NCI-H1417 (cell line): ENCODE measurements at regions not wholly inside any gene's neighbourhood (a gene's known extent, or its start where the extent isn't known, plus 50 kb on each side); places are given as distances from the start of the nearest gene placed in this dataset.

Source experiments
- DNase-seq, 3 experiments: peaks; one replicate each; lab custom pipeline; 2025; lab: John Stamatoyannopoulos, UW

DNA sequence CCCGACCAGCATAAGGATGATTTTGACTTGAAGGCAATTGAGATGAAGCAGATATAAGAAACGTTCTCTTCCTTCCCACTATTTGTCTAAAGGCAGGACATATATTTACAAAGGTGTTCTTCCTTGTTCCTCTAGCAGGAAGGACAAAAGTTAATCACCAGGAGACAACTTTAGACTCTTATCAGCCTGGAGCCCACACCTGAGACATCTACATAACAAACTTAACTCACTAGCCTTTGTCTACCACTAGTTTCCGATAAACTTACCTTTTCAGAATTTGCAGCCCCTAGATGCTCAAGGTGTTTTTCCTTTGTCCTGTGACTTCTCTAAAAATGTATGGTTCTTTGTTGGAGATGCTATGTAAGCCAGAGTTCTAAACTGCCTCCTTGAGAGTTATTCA is 1047.8 kb upstream of the NXPH2 start:
- no peak for DNase-seq

DNA sequence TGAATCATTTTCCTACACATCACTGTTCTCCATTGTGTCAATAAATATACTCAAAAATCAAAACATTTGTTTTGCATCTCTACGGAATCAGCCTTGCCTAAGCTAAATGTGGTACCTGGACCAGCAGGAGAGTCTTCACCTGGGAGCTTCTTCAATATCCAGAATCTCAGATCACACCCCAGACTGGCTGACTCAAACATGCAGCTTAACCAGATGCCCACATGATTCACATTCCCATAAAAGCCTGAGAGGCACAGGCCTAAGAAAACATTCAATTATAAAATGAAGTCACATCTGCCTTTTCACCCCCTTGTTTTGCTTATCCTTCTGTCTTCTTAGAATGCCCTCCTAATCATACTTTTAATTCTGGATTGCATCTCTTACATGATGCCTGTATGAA is 1045.5 kb upstream of the NXPH2 start:
- no peak for DNase-seq

- DNase-seq, result no peak
These were observed 1039.1 kb upstream of the NXPH2 start for GRCh38 chr2:139819273-139819796.

- DNase-seq, result no peak
These were observed 1034.3 kb upstream of the NXPH2 start for GRCh38 chr2:139814458-139814857.

- DNase-seq, result no peak
These were observed 1033.2 kb upstream of the NXPH2 start for GRCh38 chr2:139813340-139813739.

DNA sequence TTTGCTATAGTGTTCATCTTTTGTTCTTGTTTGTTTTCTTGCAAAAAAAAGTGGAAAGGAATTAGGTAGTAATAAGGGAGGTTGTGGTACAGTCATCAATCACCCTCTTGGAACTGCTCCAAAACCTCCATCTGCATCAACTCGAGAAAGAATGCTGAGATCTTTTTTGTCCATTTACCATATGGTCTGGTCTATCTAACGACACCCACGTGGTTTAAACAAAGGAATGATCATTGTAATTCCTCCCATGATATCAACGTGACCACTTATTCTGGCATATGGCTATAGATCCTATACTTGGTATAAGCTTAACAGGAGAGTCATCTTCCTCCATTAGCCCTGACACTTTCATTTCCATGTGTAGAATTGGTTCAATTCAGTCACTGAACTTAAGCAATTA is 1025.3 kb upstream of the NXPH2 start:
- peak in 2 of 3 experiments; percentile 40 to 88 for DNase-seq

- DNase-seq, result no peak
These were observed 1018.2 kb upstream of the NXPH2 start for GRCh38 chr2:139798391-139798790.

DNA sequence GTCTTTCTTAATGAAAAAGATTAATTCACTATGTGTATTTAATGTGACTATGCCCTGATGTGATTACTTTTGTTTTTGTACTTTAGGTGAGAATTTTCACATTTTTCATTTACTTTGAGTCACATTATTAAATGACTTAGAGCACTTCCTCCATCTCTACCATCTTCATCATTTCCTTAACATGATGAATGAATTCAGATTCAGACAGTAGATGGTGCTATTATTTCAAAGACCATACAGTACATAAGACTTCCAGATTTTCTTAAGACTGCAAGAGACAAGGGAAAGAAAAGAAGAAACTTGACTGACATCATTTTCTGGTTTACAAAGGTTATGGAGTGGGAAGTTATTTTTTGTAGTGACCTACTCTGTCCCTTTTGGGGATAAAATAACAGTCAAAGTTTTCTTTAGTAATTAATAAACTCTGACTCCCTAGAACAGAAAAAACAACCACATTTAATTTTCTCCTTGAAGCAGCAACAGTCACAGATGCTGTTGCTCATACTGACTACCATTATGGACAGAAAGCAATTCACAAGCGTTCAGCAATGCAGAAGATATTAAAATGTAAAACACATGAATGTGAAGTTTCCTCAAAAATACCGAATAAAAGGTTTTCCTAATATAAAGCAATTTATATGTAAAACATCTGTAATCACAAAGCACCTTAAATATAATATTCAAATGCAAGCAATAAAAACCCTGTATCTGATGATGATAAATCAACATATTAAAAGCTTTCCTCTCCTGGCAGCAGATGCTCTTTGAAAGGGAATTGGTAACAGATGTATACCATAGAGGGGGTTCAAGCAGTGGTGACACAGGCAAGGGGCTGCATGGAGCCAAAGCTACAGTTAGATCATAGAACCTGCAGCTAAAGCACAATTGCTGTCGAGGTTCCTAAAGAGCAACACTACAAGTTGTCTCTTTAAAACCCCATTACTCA is 1010.9 kb upstream of the NXPH2 start:
- DNase-seq, result peak in 2 of 3 experiments; percentile 14 to 69

GRCh38 chr2:139790136-139790535 is 1009.9 kb upstream of the NXPH2 start:
- no peak for DNase-seq

GRCh38 chr2:139778732-139779131 is 998.5 kb upstream of the NXPH2 start:
- no peak for DNase-seq

- DNase-seq, result peak in 1 of 3 experiments; percentile 43
These were observed 993.6 kb upstream of the NXPH2 start for GRCh38 chr2:139773720-139774277.

DNA sequence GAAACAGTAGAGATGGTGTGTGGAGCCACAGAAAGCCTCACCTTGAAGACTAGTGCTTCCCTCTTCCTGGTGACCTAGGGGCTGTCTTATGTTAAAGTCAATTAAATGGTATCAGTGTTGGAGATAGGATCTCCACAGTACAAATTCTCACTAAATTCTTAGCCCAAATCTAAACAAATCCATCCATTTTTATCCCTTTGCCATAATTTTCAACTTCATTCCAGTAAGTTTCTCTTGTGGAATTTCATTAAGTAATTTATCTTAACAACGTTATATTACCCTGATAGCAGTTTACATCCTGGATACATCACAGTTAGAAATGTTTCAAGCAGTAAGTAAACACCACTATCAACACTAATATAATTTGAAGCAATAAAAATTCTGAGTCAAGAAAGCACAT is 989.4 kb upstream of the NXPH2 start:
- DNase-seq, result no peak

DNA sequence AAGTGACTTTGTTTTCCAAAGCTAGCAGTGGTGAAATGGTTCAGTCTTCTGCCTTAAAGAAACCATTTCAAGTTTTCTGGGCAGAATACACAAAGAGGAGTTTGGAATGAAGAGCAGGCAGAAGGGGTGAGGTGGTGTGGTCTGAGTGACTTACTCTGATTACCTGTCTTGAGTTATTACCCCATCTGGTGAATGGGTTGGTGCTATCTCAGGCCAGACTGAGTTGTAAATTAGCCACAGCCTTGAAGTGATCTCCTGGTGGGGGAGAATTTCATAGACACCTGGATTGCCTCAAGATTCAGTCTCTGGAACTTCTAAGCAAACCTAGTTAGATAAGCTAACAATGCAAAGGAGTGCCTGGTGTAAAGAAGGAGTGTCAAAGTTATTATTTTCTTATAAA is 983.5 kb upstream of the NXPH2 start:
- no peak for DNase-seq

DNA sequence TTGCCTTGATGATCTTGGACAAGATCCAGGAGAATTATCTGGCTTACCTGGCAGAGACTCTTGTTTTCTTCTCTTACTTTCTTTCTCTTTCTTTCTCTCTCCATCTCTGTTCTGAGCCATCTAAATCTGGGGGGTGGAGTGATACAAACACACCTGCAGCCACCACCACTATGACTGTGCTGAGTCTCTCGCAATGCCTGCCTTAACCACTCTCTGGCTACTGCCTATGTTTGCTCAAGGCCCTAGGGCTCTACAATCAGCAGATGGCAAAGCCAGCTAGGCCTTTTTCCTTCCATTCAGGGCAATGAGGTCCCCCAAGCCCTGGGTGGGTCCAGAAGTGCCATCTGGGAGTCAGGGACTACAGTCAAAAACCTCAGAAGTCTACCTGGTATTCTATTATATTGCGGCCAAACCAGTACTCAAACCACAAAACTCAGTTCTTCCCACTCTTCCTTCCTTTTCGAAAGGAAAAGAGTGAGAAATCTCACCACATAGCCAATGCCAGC is 978.9 kb upstream of the NXPH2 start:
- DNase-seq, result no peak

GRCh38 chr2:139746901-139747300 is 966.7 kb upstream of the NXPH2 start:
- DNase-seq, result no peak

GRCh38 chr2:139744273-139744672 is 964.1 kb upstream of the NXPH2 start:
- DNase-seq, result no peak

DNA sequence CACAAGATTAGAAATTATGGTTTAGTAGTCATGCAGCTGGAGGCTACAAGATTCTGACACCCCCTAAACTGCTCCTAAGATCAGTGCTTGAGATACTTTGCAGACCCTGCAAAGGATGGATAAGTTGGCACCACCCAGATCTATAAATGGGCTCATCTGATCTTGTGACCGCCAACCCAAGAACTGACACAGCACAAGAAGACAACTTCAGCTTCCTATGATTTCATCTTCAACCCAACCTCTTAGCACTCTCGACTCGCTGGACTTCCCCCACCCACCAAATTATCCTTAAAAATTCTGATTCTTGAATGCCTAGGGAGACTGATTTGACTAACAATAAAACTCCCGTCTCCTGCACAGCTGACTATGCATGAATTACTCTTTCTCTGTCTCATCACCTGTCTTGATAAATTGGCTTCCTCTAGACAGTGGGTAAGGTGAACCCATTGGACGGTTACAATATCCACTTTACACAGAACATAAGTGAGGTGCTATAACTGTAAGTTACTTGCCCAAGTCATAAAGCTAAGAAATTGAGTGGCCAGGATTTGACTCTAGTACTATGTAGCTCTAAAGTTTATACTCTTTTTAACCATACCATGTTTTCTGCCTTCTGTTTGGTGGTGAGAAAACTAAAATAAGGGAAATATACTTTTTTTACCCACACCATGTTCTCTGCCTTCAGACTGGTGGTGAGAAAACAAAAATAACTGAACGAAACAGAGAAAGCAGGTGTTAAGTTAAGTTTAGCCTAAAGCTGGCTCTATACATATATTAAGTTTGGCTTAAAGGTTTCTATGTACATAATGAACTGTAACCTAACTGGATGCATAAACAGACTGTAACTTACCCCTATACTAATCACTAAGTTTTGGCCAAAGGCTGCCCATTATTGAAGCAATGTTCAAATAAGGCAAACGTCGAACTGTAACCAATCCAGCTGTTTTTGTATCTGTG is 962.3 kb upstream of the NXPH2 start:
- no peak for DNase-seq

DNA sequence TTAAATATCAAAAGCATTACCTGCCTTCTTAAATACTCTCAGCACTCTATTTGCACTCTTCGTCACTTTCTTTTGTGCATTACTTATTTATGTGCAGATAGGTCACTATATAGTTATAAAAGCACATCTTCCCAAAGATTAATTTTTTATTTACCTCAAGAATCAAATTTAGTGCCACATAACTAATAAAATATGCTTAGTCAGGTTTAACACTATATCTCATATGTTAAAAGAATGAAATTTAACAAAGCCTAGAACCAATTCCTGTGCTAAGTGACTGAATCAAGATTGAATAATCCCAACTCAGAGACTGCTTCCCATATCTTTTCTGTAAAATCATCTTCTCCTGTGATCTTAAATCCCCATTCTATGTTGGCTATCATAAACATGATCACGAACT is 957.5 kb upstream of the NXPH2 start:
- no peak for DNase-seq

GRCh38 chr2:139730197-139730596 is 950.0 kb upstream of the NXPH2 start:
- DNase-seq, result peak in 1 of 3 experiments; percentile 5

DNA sequence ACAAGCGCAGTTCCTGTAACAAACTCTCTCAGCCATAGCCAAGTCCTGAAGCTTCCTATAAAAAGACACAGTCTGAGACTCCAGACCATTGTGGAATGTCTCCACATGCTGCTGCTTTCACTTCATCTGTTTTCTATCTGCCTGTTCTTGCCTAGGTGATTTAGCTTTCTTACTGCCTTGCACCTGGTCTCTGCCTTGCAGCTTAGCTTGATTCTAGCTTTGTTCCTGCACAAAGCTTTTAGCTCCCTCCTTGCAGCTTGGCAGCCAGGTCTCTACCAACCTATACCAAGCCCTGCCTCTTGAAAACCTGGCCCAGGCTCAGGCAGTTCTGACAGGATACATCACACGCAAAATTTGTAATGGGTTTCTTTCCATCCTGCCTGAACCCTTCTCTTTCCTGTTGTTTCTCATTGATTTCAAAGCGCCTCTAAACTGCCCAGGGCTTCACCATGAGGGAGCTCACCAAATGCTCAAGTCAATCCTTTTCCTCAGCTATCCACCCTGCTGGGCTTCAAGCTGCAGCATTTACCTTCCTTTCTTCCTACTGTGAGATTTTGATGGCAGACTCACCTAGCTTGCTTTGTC is 941.3 kb upstream of the NXPH2 start:
- DNase-seq, result peak in 1 of 3 experiments; percentile 22

GRCh38 chr2:139720056-139720455 is 939.9 kb upstream of the NXPH2 start:
- no peak for DNase-seq
